ACC112 (cell line): ENCODE measurements at regions not wholly inside any gene's neighbourhood (a gene's known extent, or its start where the extent isn't known, plus 50 kb on each side); places are given as distances from the start of the nearest gene placed in this dataset.

Experiments
- H2AFZ ChIP-seq: fragments of 200-600 bp; sonication (generic); one replicate; pipeline ENCODE4 v1.6.0; 2017; ENCODE audit warnings: antibody characterized with exemption, low read length; ENCODE audit not compliant: unreplicated experiment
- H3K27ac ChIP-seq: fragments of 200-600 bp; sonication (generic); 2 replicates; pipeline ENCODE4 v1.5.1; 2014; ENCODE audit warnings: low read depth, mild to moderate bottlenecking, antibody characterized with exemption, low read length, moderate library complexity
- H3K27me3 ChIP-seq: fragments of 200-600 bp; sonication (generic); 2 replicates; pipeline ENCODE4 v1.6.1; 2014; ENCODE audit warnings: mild to moderate bottlenecking, antibody characterized with exemption, low read length, moderate library complexity, mixed read lengths; ENCODE audit not compliant: insufficient read depth
- H3K36me3 ChIP-seq: fragments of 200-600 bp; sonication (generic); 2 replicates; pipeline ENCODE4 v1.6.1; 2016; ENCODE audit warnings: mild to moderate bottlenecking, antibody characterized with exemption, low read length, moderate library complexity, mixed read lengths; ENCODE audit not compliant: insufficient read depth
- H3K4me1 ChIP-seq: fragments of 200-600 bp; sonication (generic); one replicate; pipeline ENCODE4 v1.6.1; 2016; ENCODE audit warnings: low read length, mixed read lengths; ENCODE audit not compliant: insufficient read depth, unreplicated experiment, control insufficient read depth
- H3K4me3 ChIP-seq: fragments of 200-600 bp; sonication (generic); 2 replicates; pipeline ENCODE4 v1.5.1; 2014; ENCODE audit warnings: mild to moderate bottlenecking, low read depth, low read length
- H3K79me2 ChIP-seq: fragments of 200-600 bp; sonication (generic); one replicate; pipeline ENCODE4 v1.6.0; 2016; ENCODE audit warnings: low read length; ENCODE audit not compliant: control insufficient read depth, unreplicated experiment, insufficient read depth

- Histone ChIP-seq H3K4me3 (peak overlapping the region; percentile 41; the same call in 1 of the 2 replicates), H3K4me1 (no peaks in the 10 kb centered on the region), H3K79me2 (no peaks in the 10 kb centered on the region), H3K27me3 (no peaks in the 10 kb centered on the region), H3K36me3 (no peaks in the 10 kb centered on the region), H3K27ac (peak overlapping the region; percentile 30; the same call in 1 of the 2 replicates), H2AFZ (no peak overlapping the region)
Measured at GRCh38 chr3:25156626-25157025, 271.4 kb upstream of the RARB start.

DNA sequence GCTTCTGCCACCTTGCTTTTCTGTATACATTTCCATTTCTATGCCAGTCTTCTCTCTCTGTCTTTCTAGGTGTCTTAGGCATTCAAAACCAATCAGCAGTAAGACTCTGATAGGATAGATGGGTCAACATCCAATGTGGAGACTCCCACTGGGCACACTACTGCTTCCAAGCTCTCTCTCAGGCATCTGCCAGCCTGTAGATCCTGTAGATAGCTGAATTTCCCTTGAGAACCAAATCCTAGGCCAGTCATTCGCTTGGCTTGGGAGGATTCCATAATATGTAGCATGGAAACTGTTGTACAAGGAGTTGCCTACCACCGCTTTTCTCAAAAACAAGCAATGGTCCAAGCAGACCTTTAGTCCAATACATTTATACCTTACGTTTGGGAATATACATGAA is 262.8 kb upstream of the RARB start:
- no peaks in the 10 kb centered on the region for H3K36me3 ChIP-seq
- no peak overlapping the region for H2AFZ ChIP-seq
- no peak overlapping the region for H3K4me3 ChIP-seq
- no peaks in the 10 kb centered on the region for H3K4me1 ChIP-seq
- no peaks in the 10 kb centered on the region for H3K79me2 ChIP-seq
- no peaks in the 10 kb centered on the region for H3K27me3 ChIP-seq
- no peak overlapping the region for H3K27ac ChIP-seq

DNA sequence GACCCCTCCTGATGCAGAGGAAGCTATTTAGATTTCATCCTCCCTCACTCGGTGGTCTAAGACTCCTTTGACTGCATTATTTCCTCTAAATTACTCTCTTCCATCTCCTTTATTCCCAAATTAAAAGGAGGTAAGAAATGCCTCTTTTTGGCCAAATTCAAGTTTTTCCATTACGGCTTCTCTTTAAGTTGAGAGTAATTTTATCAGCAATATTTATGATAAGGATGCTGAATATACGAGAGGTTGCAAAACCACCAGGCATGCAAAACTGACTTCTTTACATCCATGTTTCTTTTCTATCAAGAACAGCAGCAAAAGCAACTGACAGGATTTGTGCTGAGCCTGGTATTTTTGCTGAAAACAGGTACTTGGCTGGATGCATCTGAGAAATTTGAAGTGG is 262.0 kb upstream of the RARB start:
- Histone ChIP-seq H3K4me1 (no peaks in the 10 kb centered on the region), H3K4me3 (no peak overlapping the region), H3K79me2 (no peaks in the 10 kb centered on the region), H3K27me3 (no peaks in the 10 kb centered on the region), H3K27ac (no peak overlapping the region), H3K36me3 (no peaks in the 10 kb centered on the region), H2AFZ (no peak overlapping the region)

DNA sequence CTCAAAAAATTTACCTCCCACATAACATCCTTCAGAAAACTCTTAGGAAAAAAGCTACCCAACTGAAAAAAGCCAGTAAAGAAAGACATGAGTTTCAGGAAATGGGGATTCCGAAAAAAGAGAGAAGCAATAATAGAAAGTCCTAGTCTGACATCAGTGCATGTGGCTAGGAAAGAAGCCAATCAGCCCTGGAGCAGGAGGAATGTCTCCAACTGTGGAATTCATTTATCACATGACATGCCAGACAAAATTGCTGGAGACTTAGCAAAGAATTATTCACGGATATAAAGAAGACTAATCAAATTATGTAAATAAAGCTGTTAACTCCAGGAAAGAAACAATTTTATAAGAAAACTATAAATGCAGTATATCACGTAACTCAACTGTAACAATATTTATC is 258.9 kb upstream of the RARB start:
- Histone ChIP-seq H3K27me3 (no peaks in the 10 kb centered on the region), H3K36me3 (no peaks in the 10 kb centered on the region), H3K27ac (no peak overlapping the region), H2AFZ (no peak overlapping the region), H3K79me2 (no peaks in the 10 kb centered on the region), H3K4me1 (no peaks in the 10 kb centered on the region), H3K4me3 (no peak overlapping the region)

DNA sequence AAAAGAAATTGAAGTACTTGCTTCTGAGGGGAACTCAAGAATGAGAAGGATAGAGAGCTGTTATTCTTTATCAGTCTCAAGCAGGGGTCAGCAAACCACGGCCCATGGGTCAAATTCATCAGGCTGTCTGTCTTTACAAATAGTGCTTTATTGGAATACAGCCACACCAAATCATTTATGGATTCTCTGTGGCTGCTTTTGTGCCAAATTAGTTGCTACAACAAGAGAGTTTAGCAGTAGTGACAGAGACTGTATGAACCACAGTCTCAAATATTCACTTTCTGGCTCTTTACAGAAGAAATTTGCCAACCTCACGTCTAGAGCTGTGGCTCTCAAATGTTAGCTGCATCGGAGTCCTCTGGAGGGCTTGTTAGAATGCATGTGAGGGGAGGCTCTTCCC is 258.0 kb upstream of the RARB start:
- Histone ChIP-seq H3K27ac (no peak overlapping the region), H2AFZ (no peak overlapping the region), H3K36me3 (no peaks in the 10 kb centered on the region), H3K27me3 (no peaks in the 10 kb centered on the region), H3K4me3 (no peak overlapping the region), H3K79me2 (no peaks in the 10 kb centered on the region), H3K4me1 (no peaks in the 10 kb centered on the region)

DNA sequence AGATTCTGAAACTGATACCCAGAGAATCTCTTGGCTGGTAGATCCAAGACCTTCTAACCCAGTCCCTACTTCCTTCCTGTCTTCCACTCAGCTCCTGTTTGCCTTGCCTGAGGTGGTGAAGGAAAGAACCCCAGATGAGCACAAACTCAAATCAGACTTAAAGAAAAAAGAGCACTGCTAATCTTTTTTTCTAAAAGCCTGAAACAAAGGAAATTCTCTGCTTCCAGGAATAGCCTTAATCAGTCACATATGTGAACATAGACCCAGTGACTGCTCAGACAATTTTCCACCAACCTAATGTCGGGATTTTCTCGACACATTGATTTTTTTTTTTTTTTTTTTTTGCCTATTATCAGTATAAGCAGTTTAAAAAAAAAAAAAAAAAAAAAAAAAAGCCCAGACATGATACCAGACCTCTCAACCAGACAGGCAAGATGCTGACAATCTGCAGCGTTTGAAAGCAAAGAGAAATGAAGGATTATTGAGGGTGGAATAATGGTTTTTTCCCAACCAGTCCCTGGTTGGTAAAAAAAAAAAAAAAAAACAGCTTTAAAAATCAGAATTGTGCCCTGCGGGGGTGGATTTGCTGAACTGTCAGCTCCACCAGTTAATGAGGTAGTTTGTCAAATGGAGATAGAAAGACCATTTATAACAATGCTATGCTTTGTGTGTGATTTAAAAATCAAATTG is 256.8 kb upstream of the RARB start:
- H2AFZ ChIP-seq = no peak overlapping the region
- no peak overlapping the region for H3K4me3 ChIP-seq
- H3K27ac ChIP-seq = no peak overlapping the region
- no peaks in the 10 kb centered on the region for H3K4me1 ChIP-seq
- no peaks in the 10 kb centered on the region for H3K36me3 ChIP-seq
- no peaks in the 10 kb centered on the region for H3K79me2 ChIP-seq
- no peaks in the 10 kb centered on the region for H3K27me3 ChIP-seq

- H3K36me3 ChIP-seq = no peaks in the 10 kb centered on the region
- no peak overlapping the region for H3K27ac ChIP-seq
- H2AFZ ChIP-seq = no peak overlapping the region
- no peaks in the 10 kb centered on the region for H3K79me2 ChIP-seq
- H3K4me3 ChIP-seq = no peak overlapping the region
- H3K27me3 ChIP-seq = no peaks in the 10 kb centered on the region
- no peaks in the 10 kb centered on the region for H3K4me1 ChIP-seq
Measured at GRCh38 chr3:25171897-25172296, 256.2 kb upstream of the RARB start.

DNA sequence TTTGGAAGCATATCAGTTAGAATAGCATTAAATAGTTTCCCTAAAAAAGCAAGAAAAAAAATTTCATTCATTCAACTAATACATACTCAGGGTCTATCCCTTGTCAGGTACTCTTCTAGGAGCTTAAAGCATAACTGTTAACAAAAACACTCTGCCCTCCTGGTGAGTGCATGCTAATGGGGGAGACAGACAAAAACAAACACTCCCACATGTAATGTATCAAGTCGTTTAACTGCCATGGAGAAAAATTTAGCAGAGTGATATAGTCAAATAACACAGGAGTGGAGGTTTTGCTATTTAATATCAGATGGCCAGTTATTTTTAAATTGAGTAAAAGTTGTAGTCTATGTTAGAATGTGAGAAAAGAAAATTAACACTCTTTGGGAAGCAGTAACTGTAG is 254.5 kb upstream of the RARB start:
- no peak overlapping the region for H2AFZ ChIP-seq
- no peaks in the 10 kb centered on the region for H3K27me3 ChIP-seq
- no peaks in the 10 kb centered on the region for H3K79me2 ChIP-seq
- no peaks in the 10 kb centered on the region for H3K4me1 ChIP-seq
- H3K4me3 ChIP-seq = no peak overlapping the region
- H3K36me3 ChIP-seq = no peaks in the 10 kb centered on the region
- no peak overlapping the region for H3K27ac ChIP-seq

DNA sequence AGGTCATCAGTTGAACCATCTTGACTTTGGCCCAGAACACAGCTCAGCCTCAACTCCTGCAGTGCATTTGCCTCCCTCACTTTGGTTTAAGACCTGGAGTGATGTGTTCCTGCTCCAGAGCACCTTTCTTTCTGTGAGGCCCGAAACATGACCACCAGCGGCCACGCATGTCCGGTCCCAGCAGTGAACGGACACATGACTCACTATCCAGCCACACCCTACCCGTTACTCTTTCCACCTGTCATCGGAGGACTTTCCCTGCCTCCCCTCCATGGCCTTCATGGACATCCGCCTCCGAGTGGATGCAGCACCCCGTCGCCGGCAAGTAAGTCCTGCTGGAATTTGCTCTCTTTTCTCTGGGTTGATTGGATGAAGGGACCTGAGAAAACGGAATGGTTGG is 253.8 kb upstream of the RARB start:
- Histone ChIP-seq H3K4me1 (no peaks in the 10 kb centered on the region), H3K27ac (no peak overlapping the region), H3K79me2 (no peaks in the 10 kb centered on the region), H3K27me3 (no peaks in the 10 kb centered on the region), H2AFZ (no peak overlapping the region), H3K36me3 (no peaks in the 10 kb centered on the region), H3K4me3 (no peak overlapping the region)

- Histone ChIP-seq H3K27ac (no peak overlapping the region), H3K36me3 (no peaks in the 10 kb centered on the region), H3K79me2 (no peaks in the 10 kb centered on the region), H3K27me3 (no peaks in the 10 kb centered on the region), H3K4me1 (no peaks in the 10 kb centered on the region), H3K4me3 (no peak overlapping the region), H2AFZ (no peak overlapping the region)
Measured at GRCh38 chr3:25177041-25177440, 251.0 kb upstream of the RARB start.

GRCh38 chr3:25178672-25179071 is 249.4 kb upstream of the RARB start:
- H3K79me2 ChIP-seq = no peaks in the 10 kb centered on the region
- no peak overlapping the region for H3K27ac ChIP-seq
- H3K4me3 ChIP-seq = no peak overlapping the region
- H3K36me3 ChIP-seq = no peaks in the 10 kb centered on the region
- H3K4me1 ChIP-seq = no peaks in the 10 kb centered on the region
- H2AFZ ChIP-seq = no peak overlapping the region
- H3K27me3 ChIP-seq = no peaks in the 10 kb centered on the region
